Left ventricle myocardium inferior (tissue), 1 donor: ENCODE measurements at regions not wholly inside any gene's neighbourhood (a gene's known extent, or its start where the extent isn't known, plus 50 kb on each side); places are given as distances from the start of the nearest gene placed in this dataset.
A peak's percentile ranks its signal among the peaks of the same experiment; 100 is the strongest.

ENCODE experiments used
- DNase-seq: peaks from one replicate; pipeline ENCODE4 v3.0.0-alpha.2; 2020
- H3K27ac ChIP-seq: fragments of 200-600 bp; replicated peaks from 2 replicates; pipeline ENCODE4 v1.8.0; 2021
- H3K27me3 ChIP-seq: fragments of 200-600 bp; 2 replicates; pipeline ENCODE4 v1.8.0; 2021; ENCODE audit warnings: low read depth
- H3K36me3 ChIP-seq: fragments of 200-600 bp; 2 replicates; pipeline ENCODE4 v1.8.0; 2021
- H3K4me1 ChIP-seq: fragments of 200-600 bp; 2 replicates; pipeline ENCODE4 v1.8.0; 2021
- H3K4me3 ChIP-seq: fragments of 200-600 bp; 2 replicates; pipeline ENCODE4 v1.8.0; 2021; ENCODE audit warnings: mild to moderate bottlenecking, moderate library complexity
- H3K9me3 ChIP-seq: fragments of 200-600 bp; replicated peaks from 2 replicates; pipeline ENCODE4 v1.8.0; 2021
- intact Hi-C: fragments of 100-400 bp; cut with micrococcal nuclease; formaldehyde crosslinking; loops from one replicate; pipeline ENCODE4 v1.11.0; 2022
- TF ChIP-seq, protein P1 (sequence below): fragments of 200-600 bp; IDR thresholded peaks from 2 replicates; pipeline ENCODE4 v1.8.0; 2021; ENCODE audit warnings: antibody characterized with exemption, mild to moderate bottlenecking, borderline replicate concordance
- donor health status: DM: no; HTN: yes; CAD: no; lungs with severe emphysema.

DNA sequence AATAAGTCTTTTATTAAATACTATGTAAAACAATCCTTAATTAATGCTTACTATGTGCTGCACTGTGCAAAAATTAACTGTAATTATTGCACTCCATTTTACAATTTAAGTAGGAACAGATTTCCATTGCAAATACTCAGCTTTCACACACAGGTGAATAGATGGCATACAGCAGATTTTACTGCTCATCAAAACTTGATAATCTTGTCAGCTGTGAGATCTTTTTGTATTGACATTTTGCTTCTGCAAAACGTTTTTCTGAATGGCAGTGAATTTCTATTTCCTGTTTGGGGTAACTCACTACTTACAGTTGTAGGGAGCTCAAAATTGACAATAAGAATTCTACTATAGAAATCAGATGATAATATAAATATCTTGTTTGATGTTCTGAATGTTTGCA, 220.0 kb upstream of the MAGI2 start:
- TF ChIP-seq, protein P1, sequence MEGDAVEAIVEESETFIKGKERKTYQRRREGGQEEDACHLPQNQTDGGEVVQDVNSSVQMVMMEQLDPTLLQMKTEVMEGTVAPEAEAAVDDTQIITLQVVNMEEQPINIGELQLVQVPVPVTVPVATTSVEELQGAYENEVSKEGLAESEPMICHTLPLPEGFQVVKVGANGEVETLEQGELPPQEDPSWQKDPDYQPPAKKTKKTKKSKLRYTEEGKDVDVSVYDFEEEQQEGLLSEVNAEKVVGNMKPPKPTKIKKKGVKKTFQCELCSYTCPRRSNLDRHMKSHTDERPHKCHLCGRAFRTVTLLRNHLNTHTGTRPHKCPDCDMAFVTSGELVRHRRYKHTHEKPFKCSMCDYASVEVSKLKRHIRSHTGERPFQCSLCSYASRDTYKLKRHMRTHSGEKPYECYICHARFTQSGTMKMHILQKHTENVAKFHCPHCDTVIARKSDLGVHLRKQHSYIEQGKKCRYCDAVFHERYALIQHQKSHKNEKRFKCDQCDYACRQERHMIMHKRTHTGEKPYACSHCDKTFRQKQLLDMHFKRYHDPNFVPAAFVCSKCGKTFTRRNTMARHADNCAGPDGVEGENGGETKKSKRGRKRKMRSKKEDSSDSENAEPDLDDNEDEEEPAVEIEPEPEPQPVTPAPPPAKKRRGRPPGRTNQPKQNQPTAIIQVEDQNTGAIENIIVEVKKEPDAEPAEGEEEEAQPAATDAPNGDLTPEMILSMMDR = no peak
- H3K27me3 ChIP-seq = no peaks in the 10 kb centered on the region
- no peak overlapping the region for H3K27ac ChIP-seq
- H3K9me3 ChIP-seq = no peaks in the 10 kb centered on the region
- intact Hi-C loops = no loop called here
- no peaks in the 10 kb centered on the region for H3K36me3 ChIP-seq
- H3K4me1 ChIP-seq = no peaks in the 10 kb centered on the region
- no peak for DNase-seq
- no peak overlapping the region for H3K4me3 ChIP-seq

DNA sequence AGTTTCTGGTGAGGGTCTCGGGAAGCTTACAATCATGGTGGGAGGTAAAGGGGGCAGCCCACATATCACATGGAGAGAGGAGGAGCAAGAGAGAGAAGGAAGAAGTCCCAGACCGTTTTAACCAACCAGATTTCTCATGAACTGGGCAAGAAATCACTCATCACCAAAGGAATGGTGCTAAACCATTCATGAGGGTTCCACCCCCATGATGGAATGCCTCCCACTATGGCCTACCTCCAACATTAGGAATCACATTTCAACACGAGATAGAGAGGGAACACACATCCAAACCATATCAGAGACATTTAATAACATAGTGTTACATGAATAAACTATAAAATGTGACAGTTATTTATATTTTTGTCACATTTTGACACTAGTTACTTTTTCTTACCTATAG, 214.8 kb upstream of the MAGI2 start:
- Histone ChIP-seq H3K9me3 (no peaks in the 10 kb centered on the region), H3K4me3 (no peak overlapping the region), H3K4me1 (no peaks in the 10 kb centered on the region), H3K27me3 (no peaks in the 10 kb centered on the region), H3K27ac (no peak overlapping the region), H3K36me3 (no peaks in the 10 kb centered on the region)
- DNase-seq = no peak
- intact Hi-C loops = no loop called here
- TF ChIP-seq, protein P1 = no peak

DNA sequence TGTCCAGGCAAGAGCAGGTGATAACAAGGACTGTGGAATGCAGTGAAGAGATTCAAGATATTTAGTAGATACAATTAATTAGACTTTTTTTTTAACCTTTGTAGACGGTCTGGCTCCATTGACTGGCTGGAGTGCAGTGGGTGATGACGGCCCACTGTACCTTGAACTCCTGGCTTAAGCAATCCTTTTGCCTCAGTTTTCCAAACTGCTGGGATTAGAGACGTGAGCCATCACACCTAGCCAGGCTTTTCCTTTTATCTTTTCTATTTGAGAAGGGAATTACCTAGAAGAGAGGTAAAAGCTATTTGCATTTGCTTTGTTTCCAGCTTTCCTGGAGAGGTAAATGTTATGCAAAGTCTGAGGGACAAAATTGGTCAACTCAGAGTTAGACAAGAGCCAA, 213.0 kb upstream of the MAGI2 start:
- DNase-seq = no peak
- TF ChIP-seq, protein P1 = no peak
- intact Hi-C loops = no loop called here

DNA sequence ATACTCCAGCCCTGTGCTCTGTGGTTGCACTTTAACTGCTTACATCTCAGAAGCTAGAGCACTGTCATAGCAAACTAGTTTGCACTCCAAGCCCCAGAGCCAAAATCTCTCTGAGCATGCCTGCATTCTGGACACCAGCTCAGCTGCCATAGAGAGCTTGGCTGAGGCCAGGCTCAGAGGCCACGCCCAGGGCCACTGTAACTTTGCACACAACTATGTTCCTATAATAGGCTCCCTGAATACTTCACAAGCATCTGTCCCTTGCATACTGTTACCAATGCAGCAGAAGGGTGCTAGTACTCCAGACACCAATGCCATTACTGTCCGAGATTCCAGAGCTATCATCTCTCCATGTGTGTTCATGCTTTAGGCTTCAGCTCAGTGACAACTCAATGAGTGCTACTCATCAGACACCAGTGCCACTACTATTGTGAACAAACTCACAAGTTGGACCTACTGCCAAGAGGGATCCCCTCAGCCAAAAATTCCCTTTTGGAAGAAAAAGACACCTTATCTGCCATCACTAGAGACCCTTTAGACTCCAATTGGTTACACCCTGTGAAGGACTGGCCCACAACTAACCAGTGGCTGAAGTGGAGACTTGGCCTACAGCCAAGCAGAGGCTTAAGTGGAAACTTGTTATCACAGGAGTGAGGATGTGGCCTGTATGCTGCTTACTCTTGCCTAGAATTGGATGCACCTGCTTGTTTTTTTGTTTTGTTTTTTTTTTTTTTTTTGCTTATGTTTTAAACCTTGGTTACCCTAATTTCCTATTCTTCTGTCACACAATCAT, 211.6 kb upstream of the MAGI2 start:
- H3K4me1 ChIP-seq = no peaks in the 10 kb centered on the region
- no peaks in the 10 kb centered on the region for H3K36me3 ChIP-seq
- TF ChIP-seq, protein P1 = no peak
- no peaks in the 10 kb centered on the region for H3K27me3 ChIP-seq
- H3K9me3 ChIP-seq = no peaks in the 10 kb centered on the region
- intact Hi-C loops = no loop called here
- peak; percentile 18 for DNase-seq
- H3K27ac ChIP-seq = no peak overlapping the region
- no peak overlapping the region for H3K4me3 ChIP-seq

More for the DNA sequence above, 213.0 kb upstream of the MAGI2 start:
- Histone ChIP-seq H3K9me3 (no peaks in the 10 kb centered on the region), H3K4me3 (no peak overlapping the region), H3K4me1 (no peaks in the 10 kb centered on the region), H3K27me3 (no peaks in the 10 kb centered on the region), H3K27ac (no peak overlapping the region), H3K36me3 (no peaks in the 10 kb centered on the region)

DNA sequence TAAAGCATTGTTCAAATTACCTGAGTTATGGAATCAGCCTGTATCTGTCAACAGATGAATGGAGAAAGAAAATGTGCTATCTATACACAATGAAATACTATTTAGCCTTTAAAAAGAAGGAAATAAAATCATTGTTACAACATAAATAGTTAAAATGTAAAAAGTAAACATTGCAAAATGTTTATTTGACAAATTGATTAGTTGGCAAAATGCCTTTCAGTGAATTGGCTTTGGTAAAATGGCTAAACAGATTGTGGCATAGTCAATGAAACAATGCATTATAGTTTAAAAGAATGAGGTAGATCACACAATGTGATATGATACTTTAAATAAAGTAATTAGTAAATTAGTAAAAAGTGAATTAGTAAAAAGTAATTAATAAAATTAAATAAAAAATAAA, 204.8 kb upstream of the MAGI2 start:
- no peaks in the 10 kb centered on the region for H3K36me3 ChIP-seq
- no peak overlapping the region for H3K4me3 ChIP-seq
- no peaks in the 10 kb centered on the region for H3K27me3 ChIP-seq
- TF ChIP-seq, protein P1 = no peak
- intact Hi-C loops = no loop called here
- H3K9me3 ChIP-seq = no peaks in the 10 kb centered on the region
- no peak for DNase-seq
- no peak overlapping the region for H3K27ac ChIP-seq
- H3K4me1 ChIP-seq = no peaks in the 10 kb centered on the region
